WTC11 (cell line): ENCODE measurements at regions not wholly inside any gene's neighbourhood (a gene's known extent, or its start where the extent isn't known, plus 50 kb on each side); places are given as distances from the start of the nearest gene placed in this dataset.

Experiments
- CTCF ChIP-seq: fragments of 200-600 bp; IDR thresholded peaks from 2 replicates; pipeline ENCODE4 v1.8.0; 2022; ENCODE audit warnings: antibody characterized with exemption
- FOXP4 ChIP-seq: sonication (generic); formaldehyde crosslinking; IDR thresholded peaks from 2 replicates; pipeline ENCODE4 v1.8.0; 2022; ENCODE audit warnings: mild to moderate bottlenecking, missing genetic modification reagents
- GTF2I ChIP-seq: fragments of 250-450 bp; sonication (Bioruptor Pico); conservative IDR thresholded peaks from 2 replicates; pipeline ENCODE4 v1.4.0; 2021; ENCODE audit warnings: mild to moderate bottlenecking
- SP1 ChIP-seq: sonication (generic); formaldehyde crosslinking; conservative IDR thresholded peaks from 2 replicates; pipeline ENCODE4 v1.8.1; 2022; ENCODE audit warnings: missing genetic modification reagents
- STAT6 ChIP-seq: sonication (generic); formaldehyde crosslinking; conservative IDR thresholded peaks from 2 replicates; pipeline ENCODE4 v1.8.1; 2023; ENCODE audit warnings: mild to moderate bottlenecking, low read depth, missing genetic modification reagents, moderate library complexity
- ZSCAN18 ChIP-seq: fragments of 250-450 bp; sonication (Bioruptor Pico); IDR thresholded peaks from 2 replicates; pipeline ENCODE4 v2.1.2; 2022; ENCODE audit warnings: mild to moderate bottlenecking, moderate library complexity

- TF ChIP-seq CTCF (no peak), ZSCAN18 (no peak), STAT6 (no peak), GTF2I (no peak), FOXP4 (no peak), SP1 (CRISPR knock-in tag) (no peak)
These were observed 57.3 kb upstream of the PPP1CB start for GRCh38 chr2:28694364-28694763.
